HG02943 (cell line): ENCODE measurements at regions not wholly inside any gene's neighbourhood (a gene's known extent, or its start where the extent isn't known, plus 50 kb on each side); places are given as distances from the start of the nearest gene placed in this dataset.

Source experiments
- ATAC-seq: cut with Tn5 transposase; IDR thresholded peaks from one replicate; pipeline ENCODE4 v1.9.1; 2021; ENCODE audit warnings: mild to moderate bottlenecking, low read depth, moderate library complexity; ENCODE audit not compliant: unreplicated experiment

DNA sequence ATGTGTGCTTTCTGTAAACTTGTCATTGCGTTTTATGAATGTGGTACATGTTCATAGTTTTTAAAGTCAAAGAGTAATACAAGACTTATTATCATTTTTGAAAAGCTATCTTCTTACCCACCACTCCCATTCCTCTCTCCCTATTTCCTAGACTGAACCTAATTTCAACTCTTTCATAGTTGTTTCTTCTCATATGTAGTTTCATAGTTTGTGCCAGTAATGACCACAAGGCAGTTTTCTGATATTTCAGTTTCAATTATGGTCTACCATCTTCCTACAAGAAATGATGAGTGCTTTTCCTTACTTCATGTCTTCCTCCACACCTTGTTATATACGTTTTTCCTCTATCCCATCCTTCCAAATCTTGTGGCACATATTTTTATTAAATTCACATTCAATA lies 445.0 kb upstream of the GOLIM4 start:
- no peak for ATAC-seq

DNA sequence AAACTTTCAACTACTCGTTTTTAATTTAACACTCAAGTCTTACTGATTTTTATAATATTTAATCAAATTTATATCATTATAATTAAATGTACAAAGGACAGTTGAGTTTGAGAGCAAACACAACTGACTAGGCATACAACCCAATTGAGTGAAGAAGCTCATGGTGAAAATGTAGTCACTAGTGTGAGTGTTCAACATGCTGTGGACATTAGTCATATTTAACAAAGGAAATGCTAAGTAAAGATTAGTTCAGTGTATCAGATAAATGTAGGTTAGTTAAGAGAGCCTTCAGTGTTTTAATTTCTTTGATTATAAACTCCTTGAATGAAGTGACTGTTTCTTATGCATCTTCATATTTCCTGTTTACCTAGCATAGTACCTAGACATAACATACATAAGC lies 444.2 kb upstream of the GOLIM4 start:
- ATAC-seq, result no peak

DNA sequence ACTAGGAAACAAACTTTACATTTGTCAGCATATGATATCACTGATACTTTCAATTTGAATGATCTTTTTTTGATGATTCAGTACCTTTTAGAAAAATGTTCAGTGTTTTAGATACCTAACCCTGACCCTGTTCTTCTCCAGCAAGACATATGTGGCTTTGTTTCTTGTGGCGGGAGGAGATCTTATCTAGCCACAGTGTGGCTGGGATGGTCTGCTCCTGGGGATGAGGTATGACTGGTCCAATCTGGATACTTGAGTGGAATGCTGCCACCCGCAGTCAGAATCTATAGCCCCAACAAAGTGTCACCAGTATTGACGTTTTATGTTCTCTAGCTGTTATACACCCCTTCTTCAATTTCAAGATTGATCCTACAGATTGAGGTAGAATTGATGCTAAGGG lies 439.0 kb upstream of the GOLIM4 start:
- no peak for ATAC-seq

DNA sequence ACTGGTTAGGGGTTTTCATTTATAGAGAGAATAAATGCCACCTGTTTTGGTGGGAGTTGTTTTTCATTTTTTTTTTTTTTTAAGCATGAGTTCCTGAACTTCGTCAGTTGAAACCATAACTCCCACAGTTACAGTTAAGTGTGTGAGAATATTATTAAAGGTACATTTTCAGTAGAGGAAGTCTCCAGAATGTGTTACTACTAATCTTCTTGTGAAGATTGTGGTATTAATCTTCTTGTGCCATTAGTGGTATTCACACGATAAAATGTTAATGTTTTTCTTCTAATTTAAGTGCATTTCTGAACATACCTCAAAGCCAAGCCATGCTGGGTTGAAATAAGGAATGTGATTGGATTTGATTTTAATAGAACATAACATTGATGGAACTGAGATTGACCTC lies 437.9 kb upstream of the GOLIM4 start:
- no peak for ATAC-seq

DNA sequence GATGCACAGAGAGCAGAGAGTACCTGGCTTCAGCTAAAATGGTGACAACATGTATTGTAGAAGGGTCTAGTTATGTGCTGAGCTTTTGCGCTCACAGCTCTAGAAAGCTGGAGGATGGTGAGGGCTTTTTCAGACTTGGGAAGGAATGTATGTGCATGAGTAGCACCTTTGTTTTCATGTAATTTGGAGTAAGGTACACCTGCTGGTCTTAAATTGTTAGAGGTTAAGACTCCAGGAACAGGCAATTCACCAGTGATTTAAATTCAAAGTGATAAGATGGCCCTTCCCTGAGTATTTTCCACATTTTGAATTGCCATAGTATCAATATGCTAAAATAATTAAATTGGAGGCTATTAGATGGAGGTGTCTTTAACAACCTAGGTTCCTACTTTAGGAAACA lies 436.4 kb upstream of the GOLIM4 start:
- ATAC-seq, result no peak

DNA sequence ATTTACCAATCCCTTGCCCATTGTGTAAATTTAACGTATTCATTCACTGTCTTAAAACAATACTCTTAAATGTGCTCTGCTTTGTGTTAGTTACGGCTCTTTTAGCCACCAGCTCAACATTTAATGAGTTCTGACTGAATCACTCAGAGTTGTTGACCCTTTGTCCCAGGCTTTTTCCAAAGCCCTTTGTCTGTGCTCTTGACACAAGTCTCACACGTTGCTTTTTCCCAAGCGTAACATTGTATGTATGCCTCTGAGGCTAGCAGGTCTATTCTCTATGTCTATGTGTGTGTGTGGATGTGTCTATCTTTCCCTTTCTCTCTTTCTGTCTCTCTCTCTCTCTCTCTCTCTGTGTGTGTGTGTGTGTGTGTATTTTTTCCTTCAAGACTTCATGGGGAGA lies 435.4 kb upstream of the GOLIM4 start:
- ATAC-seq, result no peak

DNA sequence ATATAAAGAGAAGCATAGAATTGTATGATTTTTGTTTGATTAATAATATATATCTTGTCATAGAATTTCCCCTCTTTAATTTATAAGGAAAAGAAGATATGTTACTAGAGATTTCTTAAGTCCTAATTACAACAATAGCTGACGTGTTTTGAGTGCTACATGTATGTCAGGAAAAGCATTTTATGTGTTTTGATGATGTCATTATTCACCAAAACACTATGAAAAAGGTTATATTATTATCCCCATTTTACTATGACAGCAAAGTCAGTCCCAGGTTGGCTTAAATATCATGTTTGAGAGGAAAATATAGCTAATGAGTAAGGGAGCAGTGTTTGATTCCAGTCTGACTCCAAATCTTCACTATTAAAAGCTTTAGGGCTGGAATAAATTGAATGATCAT lies 428.4 kb upstream of the GOLIM4 start:
- no peak for ATAC-seq

DNA sequence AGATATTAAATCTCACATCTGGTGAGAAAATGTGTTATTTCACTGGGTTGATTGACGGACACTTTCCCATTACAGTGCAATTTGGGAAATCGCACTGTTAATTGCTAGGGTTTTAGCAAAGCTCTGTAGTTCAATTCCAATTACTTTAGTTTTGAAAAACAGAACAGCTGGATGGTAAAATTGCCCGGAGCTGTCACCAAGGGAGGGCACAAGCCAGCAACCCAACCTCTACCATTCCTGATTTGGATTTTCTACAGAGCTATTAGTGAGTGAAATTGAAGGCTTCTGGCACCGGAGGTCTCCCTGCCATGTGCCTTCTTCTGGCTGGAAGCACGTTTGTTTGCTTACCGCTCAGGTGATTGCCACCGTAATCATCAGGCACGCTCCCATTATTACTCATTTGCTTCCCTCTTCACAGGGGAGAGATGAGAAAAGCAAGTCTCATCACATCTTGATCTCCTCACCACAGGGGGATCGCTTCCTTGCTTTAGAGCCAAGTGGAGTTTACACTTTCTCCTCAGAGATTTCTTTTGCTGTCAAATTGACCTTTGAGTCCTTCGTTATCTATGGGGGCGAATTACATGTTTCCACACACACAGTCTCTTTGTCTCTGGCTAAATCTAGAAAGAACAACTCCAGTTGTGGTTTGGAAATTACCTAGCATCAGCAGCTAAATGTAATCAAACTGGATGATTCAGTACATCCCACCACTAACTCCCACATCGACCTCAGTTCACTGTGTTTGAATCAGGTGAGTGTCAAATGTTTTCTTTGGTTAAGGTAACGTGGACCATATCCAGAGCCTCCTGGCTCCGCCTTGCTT lies 421.7 kb upstream of the GOLIM4 start:
- no peak for ATAC-seq

DNA sequence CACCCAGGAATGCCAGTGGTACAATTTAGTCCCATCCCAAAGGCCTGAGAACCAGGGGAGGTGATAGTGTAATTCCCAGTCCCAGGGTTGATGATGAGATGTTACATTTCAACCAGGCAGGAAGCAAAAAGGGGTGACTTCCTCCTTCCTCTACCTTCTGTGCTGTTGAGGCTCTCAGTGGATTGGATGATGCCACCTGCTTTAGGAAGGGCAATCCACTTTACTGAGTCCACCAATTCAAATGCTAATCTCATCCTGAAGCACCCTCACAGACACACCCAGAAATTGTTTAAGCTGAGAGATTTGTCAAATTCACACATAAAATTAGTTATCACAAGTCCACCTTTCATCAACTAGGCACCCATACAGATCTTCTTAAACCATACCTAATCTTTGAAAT lies 418.5 kb upstream of the GOLIM4 start:
- no peak for ATAC-seq

DNA sequence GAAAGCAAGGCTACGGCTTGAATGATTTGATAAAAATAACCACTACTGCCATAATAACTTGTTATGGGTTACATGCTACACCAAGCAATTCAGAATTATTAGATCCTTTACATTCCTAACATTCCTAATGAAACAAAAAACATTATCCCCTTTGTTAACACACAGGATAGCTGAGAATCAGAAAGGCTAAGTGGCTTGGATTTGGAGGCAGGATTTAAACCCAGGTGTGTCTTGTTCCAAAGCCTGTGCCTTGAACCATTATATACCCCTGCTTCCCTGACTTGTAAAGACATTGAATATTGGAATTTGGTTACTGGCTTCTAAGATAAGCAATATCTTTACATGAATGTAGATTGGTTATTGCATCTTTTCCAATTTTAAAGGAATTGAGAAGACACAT lies 417.1 kb upstream of the GOLIM4 start:
- ATAC-seq, result no peak

DNA sequence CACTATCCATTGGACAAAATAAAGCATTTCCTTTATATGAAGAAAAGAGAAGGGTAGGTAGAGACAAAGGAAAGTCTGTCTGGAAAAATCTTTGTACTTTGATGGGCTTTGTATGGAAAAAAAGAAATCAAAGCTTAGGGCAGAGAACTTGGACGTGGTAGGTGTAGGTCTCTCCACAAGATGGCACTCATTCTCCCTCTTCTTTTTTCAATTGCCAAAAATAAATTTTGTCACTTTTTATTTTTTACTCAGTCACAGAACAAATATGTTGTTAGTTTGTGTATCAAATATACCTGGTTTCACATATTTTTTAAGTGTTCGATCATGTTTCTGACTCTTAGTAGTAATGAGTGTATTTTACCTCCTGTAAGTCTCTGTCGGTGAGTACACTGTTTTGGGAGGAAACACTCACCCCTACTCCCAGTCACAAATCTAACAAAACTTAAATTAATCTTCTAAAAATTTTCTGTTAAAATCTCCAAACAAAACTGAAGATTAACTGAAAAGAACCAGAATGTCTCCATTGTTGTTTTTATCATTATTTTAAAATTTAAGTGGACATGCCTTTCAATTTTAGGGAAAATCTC lies 415.8 kb upstream of the GOLIM4 start:
- ATAC-seq, result no peak

DNA sequence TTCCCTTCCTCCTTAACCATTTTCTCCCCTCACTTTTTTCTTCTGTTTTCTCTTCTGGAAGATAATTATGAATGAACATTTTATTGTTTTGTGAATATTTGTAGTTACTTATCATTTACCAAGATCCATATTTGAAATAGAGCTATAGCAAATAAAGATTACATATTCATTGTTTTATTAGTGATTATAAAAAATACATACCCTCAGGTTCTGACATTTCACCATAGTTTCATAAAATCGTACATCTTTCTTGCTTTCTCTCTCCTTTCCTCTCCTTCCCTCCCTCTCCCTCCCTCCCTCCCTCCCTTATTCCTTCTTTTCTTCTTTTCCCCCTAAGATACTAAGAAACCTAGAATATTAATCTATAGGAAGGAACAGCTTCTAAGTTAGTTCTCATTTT lies 410.9 kb upstream of the GOLIM4 start:
- ATAC-seq, result no peak

DNA sequence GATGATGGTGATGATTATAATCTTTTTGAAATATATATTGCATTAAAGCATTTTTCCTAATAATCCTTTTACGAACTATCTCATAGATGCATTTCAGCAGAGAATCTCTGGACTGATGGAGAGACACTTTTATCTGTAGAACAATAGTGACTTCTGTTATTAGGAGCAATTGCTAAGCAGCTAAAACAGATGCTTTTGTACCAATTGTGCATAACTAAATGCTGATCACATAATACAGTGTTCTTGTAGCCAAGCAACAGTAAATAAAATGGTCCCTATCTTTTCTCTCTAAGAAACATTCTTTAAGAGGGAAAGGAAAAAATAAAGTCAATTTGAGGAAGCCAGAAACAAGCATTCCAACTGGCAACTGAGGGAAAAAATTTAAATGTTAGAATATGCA lies 405.8 kb upstream of the GOLIM4 start:
- ATAC-seq, result no peak

DNA sequence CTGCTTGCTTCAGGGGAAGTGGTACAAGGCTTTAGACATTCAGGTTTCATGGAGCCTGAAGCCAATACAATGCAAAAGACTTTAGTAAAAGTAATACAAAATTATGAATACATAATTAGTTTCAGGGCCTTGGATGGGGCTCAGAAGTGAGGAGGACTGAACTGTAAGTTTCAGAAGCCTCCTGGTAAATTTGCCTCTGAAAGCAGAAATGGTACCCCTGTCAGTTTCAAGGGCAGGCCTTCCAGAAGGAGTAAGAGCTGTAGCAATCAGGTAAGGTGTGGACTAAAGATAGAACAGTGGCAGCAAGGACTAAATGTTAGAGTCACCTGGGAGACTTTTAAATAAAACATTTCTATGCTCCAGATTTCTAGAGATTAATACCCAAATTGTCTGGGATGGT lies 402.5 kb upstream of the GOLIM4 start:
- ATAC-seq, result no peak

DNA sequence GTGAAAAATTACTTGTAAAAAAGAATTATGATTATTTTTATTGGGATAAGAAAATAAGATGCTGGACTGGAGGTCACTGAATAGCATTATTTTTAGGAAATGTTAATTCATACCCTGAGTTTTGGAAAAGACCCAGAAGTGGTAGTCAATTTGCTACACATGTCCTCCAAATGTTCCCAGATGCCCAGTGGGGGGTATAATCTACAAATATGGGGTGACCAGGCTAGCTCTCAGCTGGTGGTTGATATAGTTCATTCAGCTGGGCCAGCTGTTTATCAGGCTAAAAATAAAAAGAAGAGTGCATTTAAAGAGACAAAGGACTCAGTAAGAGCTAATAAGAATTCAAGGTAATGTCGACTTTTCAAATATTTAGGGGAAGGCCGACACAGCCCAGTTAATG lies 402.0 kb upstream of the GOLIM4 start:
- no peak for ATAC-seq

DNA sequence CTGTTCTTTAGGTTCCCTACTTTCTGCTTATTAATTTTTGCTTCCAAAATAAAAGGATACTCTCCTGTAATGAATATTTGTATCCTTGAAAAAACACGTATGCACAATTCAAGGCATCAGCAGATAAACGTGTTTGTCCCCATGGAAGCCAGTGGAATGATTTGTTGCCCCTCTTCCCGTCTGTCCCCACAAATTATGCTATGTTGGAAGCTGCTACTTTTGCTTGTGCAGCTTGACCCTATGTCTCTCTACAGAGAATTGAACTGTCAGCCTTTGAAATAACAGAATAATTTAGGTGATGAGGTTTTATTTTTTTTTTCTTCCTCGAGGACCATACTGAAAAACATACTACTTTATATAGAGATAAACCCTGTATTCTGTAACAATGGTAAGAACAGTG lies 401.5 kb upstream of the GOLIM4 start:
- ATAC-seq, result no peak

DNA sequence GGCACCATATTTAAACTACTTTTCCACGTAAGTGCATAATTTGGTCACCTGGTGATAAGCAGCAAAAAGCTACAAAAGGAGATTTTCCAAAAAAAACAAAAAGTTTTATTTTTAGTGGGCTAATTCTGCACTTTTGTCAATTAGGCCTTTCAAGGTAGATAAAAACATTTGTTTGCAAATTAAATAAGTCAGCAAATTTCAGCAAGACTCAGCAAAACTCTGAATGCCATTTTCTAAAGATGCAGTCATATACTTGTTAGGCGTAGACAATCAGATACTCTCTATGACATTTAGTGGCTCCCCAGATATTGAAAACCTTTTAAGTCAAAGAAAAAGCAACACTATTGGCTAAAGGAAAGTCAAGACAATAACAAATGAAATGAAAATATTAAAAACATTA lies 400.2 kb upstream of the GOLIM4 start:
- no peak for ATAC-seq

DNA sequence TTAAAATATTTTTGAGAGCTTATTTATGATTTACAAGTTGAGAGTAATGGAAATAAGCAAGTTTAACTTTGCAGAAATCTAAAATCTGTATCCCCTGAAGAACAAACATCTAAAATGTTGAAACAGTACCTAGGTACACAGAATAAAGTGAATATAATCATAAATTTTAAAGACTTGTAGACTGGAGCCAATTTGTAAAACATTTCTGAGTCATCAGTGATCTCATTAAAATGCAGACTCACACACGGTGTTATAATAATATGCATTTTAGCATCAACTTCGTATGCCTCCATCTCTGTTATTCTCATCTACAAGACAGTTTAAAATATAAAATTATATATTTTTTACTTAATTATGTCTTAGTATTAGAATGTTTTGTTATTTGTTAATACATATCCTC lies 399.5 kb upstream of the GOLIM4 start:
- no peak for ATAC-seq

DNA sequence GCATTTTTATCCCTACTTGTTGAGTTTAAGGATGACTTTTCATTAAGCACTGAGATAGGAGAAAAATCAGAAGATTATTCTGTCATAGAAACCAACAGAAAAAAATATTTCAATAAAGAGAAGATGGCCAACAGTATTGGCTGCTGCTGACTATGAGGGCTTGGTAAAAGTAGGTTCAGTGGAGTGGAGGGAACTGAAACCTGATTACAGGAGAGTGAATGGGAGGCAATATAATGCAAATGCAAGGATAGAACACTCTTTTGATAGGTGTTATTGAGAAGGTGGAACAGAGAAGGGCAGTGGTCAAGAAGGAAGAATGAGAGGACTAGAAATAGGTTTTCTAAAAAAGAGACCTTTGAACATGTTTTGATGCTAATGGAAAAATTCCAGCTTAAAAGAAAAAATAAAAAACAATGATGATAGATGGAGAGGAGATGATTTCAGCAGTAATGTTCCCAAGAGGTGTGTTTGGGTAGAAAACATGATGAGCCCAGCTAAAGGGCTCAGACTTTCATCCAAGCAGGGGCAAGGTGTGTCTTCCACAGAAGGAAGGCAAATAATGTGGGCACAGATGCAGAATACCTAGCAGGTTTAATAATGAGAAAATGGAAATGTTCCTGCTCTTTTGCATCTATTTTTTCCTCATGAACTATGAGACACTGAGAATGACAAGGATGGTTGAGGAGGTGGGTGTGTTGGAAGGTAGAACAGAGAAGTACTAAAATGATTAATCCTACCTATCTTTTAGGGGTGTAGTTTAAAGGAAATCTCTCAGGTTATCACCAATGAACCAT lies 397.9 kb upstream of the GOLIM4 start:
- ATAC-seq, result no peak

DNA sequence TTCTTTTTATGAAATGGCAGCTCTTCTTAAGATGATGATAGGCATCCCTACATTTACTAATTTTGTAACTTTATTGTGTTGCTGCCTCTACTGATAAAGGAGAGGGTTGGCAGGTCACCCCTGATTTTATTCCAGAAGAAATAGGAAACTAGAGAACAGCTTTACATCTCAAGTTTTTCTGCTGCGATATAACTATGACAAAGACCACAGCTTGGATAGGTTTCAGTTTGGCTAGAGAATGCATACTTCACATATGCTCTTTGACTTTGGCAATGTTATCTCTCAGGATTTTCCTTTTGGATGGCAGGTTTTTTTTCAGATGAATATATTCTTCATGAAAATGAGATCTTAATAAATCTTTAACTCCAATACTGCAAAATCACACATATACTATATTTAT lies 395.3 kb upstream of the GOLIM4 start:
- ATAC-seq, result no peak

DNA sequence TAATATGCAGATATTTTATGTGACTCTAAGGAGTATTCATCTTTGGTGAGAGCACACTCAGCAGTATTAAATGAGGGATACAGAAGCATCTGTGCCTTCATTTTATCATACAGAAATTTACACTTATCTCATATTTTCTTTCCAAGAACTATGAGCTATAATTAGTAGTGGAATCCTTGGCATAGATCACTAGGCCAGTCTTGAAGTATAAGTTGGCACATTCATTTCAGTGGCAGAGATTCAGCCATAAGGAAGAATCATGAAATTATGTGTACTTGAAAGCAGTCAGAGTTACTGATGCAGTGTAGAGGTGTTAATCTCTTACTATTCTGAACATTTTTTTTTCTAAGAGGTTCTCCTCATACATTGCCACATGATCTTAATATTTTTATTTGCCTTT lies 393.6 kb upstream of the GOLIM4 start:
- no peak for ATAC-seq

DNA sequence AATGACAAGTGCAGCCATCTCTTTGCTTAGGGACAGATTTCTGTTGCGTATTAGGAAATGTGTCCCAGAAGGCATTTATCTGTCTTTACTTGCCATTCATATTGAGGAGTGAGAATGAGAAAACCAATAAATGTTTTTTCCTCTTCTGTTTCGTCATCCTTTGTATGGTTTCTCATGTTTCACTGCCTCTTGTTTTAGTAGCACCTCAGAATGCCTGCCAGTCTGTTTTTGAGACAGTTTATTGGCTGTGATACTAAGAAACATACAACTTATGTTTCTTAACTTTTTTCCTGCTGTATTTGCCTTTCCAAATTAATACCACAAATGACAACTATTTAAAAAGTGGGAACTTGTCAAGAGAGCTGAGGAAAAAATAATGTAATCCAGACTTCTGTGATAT lies 390.2 kb upstream of the GOLIM4 start:
- no peak for ATAC-seq
